ENCODE measurements at regions not wholly inside any gene's neighbourhood (a gene's known extent, or its start where the extent isn't known, plus 50 kb on each side); places are given as distances from the start of the nearest gene placed in this dataset.
"Not testable (repeated sequence)": the region's sequence is repeated elsewhere in the genome, so short reads cannot be mapped to it uniquely, and the experiment has no call there.

DNA sequence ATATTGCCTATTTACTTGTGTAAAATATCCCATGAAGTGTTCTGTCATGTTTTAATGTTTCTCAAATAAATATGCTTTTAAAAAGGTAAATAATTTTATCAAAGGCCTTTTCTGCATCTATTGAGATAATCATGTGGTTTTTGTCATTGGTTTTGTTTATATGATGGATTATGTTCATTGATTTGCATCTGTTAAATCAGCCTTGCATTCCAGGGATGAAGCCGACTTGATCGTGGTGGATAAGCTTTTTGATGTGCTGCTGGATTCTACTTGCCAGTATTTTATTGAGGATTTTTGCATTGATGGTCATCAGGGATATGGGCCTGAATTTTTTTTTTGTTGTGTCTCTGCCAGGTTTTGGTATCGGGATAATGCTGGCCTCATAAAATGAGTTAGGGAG, 63.9 kb upstream of the P2RY10 start:
- not testable (repeated sequence) for H3K79me2 ChIP-seq (ENCODE audit: insufficient read depth, low read length); H3K14ac ChIP-seq (ENCODE audit: insufficient read depth, low read length); DNase-seq; H3K4ac ChIP-seq (ENCODE audit: low read depth, low read length); H2BK20ac ChIP-seq (ENCODE audit: low read depth, low read length, poor library complexity, severe bottlenecking); H3K23me2 ChIP-seq (ENCODE audit: insufficient read length, low read depth, low read length, poor library complexity, severe bottlenecking); H3K27me3 ChIP-seq (ENCODE audit: insufficient read depth, low read length); H3K4me1 ChIP-seq (ENCODE audit: insufficient read depth, low read length); H3K27me3 Mint-ChIP-seq (ENCODE audit: low read depth); H3K9ac ChIP-seq (ENCODE audit: extremely low read depth, insufficient read length, low read length); H3K27ac Mint-ChIP-seq; H3K4me1 Mint-ChIP-seq; H4K20me1 ChIP-seq (ENCODE audit: control insufficient read depth, insufficient read depth, insufficient read length); H3K9me3 ChIP-seq (ENCODE audit: control insufficient read depth, low read depth, low read length); H3K4me2 ChIP-seq (ENCODE audit: insufficient read depth, insufficient read length, low read length); H2BK12ac ChIP-seq (ENCODE audit: insufficient read length, low read depth, low read length); H3K23ac ChIP-seq (ENCODE audit: insufficient read length, low read depth, low read length); H4K8ac ChIP-seq (replicated peaks; ENCODE audit: insufficient read length, low read depth, low read length); H4K5ac ChIP-seq (ENCODE audit: insufficient read length, low read depth, low read length); H2BK5ac ChIP-seq (ENCODE audit: insufficient read length, low read length); H3K4me3 Mint-ChIP-seq; H3K79me1 ChIP-seq (ENCODE audit: insufficient read depth, low read depth, low read length, poor library complexity, severe bottlenecking); H2BK15ac ChIP-seq (ENCODE audit: low read depth, low read length); H2AK5ac ChIP-seq (ENCODE audit: insufficient read length, low read length); H3T11ph ChIP-seq (ENCODE audit: low read length); H2AFZ ChIP-seq (ENCODE audit: low read length); H2BK120ac ChIP-seq (ENCODE audit: low read depth, low read length, poor library complexity, severe bottlenecking); H3K27ac ChIP-seq (ENCODE audit: insufficient read length, low read depth, low read length); H3K56ac ChIP-seq (ENCODE audit: insufficient read length, low read depth, low read length); H4K91ac ChIP-seq (ENCODE audit: insufficient read length, low read depth, low read length); H3K18ac ChIP-seq (ENCODE audit: insufficient read length, low read depth, low read length)
- peaks cover 3 to 19% (median 15%) of the 10 kb centered on the region in 3 experiments; a peak in 6 of 7 replicates for H3K36me3 Mint-ChIP-seq (ENCODE audit: insufficient read depth in 1 of 3, low read depth in 3 of 3)
- H3K9me3 Mint-ChIP-seq = peaks cover 89 to 93% of the 10 kb centered on the region in 2 experiments
- no CpG with 5 or more reads among the region's 3 CpGs for WGBS (ENCODE audit: extremely low coverage, insufficient read length, low lambda C conversion rate)
